Ecto neural progenitor cell (in vitro differentiated cells): ENCODE measurements at regions not wholly inside any gene's neighbourhood (a gene's known extent, or its start where the extent isn't known, plus 50 kb on each side); places are given as distances from the start of the nearest gene placed in this dataset.

ENCODE experiments used
- DNase-seq: peaks from one replicate; pipeline ENCODE4 v3.0.0-alpha.2; 2018; ENCODE audit warnings: low spot score

DNA sequence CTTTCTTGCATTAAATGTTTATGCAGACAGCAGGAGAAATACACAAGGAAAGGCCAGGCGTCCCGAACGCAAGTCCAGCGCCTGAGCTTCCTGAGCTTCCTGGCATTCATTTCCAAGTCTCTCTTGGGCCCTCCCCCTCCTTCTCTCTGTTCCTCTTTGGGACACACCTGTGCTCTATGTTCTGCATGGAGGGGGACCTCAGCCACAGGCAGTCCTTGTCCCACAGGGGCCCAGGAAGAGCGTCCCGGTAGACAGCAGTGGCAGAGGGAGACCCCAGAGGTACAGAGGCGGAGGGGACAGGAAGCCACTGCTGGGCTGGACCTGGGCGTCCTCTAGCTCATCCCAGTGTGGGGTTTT lies 221.3 kb downstream of the C9orf50 start:
- DNase-seq: no peak

DNA sequence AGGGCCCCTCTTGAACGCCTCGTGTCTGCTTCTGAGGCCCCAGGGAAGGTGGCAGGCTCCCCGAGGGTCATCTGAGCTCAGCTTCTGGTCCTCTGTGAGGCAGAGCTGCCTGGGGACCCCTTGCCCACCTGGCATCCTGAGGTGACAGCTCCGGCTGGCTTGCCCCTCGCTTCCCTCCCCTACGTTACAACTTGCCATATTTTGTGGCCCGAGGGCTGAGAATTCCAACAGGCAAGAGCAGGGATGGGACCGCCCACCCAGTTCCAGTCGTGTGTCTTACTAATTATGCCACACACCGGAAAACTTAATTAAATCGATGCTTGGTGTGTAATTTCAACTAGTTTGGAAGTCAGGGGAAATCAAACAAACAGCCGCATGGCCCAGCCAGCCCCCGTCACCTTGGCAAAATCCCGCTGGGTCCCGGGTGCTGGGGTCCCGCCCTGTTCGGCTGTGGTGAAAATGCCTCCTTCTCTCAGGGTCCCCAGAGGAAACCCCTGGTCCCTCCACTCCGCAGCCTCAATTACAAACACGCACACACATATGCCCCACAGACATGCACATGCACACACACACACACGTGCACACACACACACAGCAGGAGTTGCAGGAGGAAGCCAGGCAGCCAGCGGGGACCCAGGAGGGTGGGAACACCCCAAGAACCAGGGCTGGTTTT lies 221.0 kb upstream of the IER5L start:
- DNase-seq: peak; percentile 49

DNA sequence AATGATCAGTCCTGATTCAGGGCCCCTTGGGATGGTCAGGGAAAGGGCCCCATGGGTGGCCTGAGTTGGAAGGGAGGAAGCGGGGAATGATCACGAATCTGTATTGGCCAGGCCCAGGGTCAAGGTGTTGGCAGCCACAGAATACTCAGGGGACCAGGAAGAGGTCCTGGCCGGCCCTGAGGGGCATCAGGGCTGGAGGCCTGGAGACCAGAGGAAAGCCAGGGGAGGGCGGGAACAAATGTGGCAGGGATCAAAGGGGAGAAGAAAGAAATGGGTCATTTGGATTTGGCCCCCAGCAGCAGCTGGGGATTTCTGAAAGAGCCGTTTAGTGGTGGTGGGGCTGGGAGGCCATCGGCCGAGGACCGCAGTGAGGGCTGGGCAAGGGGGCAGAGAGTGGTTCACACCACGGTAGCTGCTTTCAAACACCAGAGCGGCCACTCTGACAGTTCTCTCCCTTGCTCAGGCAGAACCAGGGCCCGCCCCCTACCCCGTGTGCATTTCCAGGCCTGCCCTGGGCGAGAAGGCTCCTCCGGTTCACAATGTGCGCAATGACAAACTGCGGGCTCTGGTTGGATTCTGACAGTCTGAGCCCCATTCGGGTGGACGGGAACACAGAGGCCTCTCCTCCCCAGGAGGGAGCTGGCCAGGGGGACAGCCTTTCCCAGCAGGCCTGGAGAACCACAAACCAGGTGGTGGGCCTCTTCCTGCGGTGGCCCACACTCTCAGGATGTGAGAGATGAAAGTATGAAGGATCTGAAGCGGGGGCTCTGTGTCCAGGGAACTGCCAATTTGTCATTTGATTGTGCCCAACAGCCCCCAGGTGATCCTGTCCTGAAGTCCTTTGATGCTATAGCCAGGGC lies 220.3 kb upstream of the IER5L start:
- DNase-seq: no peak

DNA sequence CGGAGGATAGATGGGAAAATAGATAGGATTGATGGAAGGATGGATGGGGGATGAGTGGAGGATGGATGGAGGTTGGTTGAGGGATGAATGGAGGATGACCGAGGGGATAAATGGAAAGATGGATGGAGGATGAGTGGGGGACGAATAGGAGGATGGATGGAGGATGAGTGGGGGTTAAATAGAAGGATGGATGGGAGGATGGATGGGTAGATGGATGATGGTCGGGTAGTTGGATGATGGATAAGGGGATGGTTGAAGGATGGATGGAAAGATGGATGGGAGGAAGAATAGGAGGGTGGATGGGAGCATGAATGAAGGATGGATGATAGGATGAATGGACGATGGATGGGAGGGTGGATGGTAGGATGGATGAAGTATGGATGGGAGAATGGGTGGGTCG lies 219.3 kb upstream of the IER5L start:
- DNase-seq: no peak

DNA sequence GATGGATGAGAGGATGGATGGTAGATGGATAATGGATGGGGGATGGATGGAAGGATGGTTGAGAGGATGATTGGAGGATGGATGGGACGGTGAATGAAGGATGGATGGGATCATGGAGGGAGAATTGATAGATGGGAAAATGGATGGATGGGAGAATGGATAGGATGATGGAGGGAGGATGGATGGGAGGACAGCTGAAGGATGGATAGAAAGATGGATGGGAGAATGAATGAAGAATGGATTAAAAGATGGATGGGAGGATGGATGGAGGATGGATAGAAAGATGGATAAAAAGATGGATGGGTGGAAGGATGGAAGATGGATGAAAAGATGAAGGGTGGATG lies 218.3 kb upstream of the IER5L start:
- DNase-seq: no peak

DNA sequence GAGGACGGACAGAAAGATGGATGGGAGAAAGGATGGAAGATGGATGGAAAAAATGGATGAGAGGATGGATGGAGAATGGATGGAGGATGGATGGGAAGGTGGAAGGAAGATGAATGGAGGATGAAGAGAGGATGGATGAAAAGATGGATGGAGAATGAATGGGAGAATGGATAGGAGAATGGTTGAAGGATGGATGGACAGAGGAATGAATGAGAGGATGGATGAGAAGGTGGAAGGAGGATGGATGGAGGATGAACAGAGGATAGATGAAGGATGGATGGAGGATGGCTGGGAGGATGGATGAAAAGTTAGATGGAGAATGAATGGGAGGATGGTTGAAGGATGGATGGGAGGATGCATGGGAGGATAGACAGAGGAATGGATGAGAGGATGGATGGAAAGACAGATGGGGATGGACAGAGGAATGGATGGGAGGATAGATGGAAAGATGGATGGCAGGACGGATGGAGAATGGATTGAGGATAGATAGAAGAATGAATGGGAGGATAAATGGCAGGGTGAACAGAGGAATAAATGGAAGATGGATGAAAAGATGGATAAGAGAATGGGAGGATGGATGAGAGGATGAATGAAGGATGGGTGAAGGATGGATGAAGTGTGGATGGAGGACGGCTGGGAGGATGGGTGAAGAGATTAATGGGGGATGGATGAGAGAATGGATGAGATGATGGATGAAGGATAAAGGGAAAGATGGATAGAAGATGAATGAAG lies 217.7 kb upstream of the IER5L start:
- DNase-seq: no peak

DNA sequence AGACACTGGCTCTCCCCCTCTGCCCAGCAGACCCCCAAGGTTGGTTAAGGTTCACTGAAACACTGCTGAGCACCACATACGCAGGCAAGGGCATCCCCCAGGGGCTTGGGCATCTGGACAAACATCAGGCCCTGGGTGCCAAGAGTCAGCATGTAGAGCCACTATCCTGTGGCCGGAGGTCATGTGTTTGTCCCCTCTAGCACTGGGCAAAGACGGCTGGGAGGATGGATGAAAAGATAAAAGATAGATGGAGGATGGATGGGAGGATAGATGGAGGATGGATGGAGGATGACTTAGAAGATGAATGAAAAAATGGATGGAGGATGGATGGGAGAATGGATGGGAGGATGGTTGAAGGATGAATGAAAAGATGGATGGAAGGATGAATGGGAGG lies 216.8 kb upstream of the IER5L start:
- no peak for DNase-seq

DNA sequence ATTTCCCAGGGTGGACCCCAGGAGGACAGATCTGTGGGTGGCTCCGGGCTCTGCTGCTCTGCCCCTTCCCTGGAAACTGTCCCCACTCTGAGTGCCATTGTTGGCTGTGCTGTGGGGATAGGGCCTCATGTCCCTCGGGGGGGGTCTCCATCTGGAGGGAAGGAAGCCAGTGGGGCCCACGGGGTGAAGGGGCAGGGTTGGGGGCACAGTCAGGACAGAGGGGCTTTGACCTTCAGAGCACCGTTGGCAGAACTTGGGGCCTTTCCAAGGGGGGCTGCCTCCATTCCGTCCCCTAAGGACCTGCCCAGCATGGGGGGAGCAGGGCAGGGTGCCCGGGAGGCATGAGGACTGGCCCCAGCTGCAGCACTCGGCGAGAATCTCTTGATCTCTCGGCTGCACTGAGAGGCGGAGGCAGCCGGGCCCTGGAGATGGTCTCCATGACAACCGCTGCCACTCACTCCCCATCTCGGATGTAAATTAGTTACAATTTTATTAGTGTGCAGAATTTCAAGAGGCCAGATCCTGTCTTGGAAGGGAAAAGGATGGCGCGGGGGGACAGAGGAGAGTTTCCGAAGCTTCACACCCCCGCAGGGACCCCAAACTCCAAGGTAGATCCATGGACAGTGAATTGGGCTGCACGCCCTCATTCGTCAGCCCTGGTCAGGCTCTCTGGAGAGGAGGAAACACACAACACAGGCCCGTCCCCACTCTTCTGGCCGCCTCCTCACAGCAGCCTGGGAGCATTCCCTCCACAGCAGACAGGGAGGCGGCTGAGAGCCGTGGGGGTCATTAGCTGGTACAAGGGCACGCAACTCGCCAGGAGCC lies 216.2 kb upstream of the IER5L start:
- DNase-seq: peak; percentile 52

DNA sequence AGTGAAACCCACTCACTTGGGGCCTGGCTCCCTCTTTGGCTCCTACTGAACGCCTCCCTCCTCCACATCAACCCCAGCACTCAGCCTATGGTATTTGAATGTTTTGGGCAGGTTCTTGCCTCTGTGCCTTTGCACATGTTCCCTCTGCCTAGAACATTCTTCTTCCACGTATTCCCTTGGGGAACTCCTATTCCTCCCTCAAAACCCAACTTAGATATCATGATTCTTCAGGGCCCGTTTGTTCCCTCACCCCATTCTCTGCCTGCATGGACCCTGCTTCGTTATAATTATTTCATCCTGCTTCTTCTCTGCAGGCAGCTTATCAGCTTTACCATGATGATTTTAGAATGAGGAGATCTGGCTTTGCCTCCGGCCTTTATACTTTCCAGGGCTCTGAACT lies 215.0 kb upstream of the IER5L start:
- DNase-seq: peak; percentile 24

DNA sequence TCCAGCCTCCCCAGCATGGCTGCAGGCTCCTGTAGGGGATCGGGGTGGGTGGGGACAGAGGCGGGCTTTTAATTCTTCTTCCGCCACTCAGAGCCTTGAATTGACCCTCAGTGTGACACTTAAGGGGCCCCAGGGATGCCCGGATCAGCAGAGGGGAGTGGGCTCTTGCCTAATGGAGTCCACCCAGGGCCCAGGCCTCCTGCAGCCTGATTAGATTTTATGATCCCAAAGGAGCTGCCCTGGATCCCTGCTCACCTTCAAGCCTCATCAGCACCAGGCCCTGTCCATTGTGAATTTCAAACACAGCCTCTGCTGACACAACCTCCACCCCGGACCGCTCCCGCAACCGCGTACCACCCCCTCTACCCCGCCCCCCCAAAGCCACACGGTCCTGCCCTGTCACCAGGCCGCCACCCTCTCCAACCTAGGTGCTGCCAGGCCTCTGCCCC lies 214.1 kb upstream of the IER5L start:
- peak; percentile 49 for DNase-seq

DNA sequence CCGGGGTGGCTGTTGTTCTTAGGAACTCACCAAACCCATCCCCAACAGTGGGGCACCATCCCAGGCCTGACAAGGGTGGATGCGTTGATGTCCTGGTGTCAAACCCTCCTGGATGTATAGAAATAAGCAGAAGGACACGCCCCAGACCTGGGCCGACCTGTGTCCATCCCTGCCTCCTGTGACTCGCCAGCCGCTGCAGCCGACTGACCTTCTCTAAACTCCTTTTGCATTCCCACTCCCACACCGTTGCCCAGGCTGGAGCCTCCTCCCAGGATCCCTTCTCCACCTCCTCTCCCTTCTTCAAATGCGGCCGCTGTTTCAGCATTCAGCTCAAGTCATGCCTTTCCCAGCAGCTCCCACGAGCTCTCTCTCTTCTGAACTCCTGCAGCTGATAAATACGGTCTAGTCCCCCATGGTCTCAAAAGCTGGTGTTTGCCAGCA lies 213.2 kb upstream of the IER5L start:
- peak; percentile 44 for DNase-seq

DNA sequence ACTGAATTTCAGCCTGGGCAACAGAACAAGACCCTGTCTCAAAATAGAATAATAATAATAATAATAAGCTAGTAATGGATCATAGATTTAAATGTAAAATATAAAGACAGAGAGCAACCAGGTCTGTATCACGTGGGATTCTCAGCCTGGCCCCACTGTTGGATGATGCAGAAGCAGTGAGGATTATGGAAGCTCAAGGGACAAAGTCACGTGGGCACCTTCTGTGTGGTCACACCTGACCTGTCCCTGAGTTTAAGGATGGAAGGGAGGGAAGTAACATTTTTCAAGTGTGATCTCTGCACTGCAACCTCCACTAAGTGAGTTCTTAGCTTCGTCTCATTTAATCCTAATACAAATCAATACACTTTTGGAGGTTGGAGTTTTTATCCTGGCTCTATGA lies 212.5 kb upstream of the IER5L start:
- no peak for DNase-seq

DNA sequence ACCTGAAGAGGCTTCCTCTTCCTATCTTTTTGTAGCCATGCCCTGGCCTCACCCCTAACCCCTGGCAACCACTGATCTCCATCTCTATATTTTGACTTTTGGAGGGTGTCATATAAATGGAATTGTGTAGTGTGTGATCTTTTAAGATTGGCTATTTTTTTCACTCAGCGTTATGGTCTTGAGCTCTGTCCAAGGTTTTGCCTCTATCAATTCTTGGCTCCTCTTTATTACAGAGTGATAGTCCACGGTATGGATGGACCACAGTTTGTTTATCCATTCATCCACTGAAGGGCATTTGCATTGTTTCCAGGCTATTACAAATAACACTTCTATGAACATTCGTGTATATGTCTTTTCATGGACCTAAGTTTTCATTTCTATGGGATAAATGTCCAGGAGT lies 209.8 kb upstream of the IER5L start:
- no peak for DNase-seq

DNA sequence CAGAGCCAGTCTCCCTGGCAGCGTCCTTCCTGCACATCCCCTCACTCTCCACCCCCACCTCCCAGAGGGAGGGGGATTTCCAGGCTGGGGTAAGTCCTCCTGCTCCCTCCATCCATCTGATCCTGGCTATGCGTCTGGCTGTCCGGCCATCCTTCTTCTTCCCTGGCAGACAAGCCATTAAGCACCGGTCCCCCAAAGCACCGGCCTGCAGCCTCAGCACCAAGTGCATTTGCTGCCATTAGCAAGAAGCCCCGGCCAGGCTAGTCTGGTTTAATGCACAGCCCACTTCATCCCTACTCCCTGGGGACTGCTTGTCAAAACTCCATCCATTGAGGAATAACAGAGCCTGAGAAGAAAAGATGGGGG lies 208.7 kb upstream of the IER5L start:
- DNase-seq: peak; percentile 38

DNA sequence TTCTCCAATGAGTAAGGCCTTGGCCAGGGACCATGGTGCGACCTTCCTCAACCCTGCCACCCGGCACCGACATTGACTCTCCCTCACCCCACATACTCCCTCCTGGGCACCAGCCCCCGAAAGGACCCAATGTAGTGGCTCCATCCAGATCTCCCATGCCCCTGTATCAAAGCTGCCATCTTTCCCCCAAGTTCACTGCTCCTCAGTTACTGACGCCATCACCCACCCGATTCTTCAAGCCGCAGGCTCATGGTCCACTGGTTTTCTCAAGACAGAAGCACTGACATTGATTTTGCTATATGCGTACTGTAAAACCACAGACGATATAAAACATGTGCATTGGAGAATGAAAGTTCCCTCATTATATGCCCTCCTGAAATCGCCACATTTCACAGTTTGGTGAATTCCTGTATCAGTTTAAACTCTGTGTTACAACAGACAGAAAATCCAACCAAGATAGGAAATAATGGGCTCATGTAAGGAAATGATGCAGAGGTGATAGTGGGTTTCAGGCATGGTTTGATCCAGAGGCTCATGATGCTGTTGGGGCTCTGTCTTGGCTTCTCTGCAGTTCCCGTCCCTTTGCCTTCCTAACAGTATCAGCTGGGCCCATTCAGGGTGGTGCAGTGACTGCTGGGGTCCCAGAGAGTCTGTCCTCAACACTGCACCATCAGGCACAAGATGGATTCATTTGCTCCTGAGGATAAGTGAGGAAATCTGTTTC lies 207.3 kb upstream of the IER5L start:
- peak; percentile 30 for DNase-seq

DNA sequence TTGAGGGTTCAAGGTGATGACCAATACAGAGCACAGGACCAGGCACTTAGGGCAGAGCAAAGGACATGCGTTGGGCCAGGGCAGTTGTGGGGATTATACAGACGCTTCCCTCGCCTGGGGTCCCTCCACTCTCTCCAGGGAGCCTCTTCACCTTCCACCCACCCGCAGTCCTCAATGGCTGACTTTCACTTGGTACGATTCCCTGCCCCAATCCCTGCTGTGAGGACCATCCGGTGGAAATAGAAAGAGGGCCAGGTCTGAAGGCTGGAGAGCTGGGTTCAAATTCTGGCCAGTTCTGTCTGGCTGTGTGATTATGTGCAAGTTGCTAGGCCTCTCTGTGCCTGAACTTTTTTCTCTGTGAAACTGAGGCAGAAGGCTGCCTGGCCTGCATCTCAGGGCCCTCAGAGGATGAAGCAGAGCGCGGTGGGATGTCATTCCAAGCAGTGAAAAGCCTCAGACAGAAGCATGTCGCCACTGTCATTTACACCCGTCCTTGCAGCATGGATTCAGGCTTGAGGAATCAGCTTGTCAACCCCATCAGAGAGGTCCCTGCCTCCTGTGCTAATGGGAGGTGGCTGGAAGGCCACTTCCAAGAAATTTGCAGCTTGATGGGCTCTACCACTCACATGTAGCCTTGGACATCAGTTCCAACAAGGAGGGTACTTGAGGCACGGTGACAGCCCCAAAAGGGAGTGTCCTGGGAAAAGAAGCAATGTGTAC lies 206.6 kb upstream of the IER5L start:
- peak; percentile 33 for DNase-seq

DNA sequence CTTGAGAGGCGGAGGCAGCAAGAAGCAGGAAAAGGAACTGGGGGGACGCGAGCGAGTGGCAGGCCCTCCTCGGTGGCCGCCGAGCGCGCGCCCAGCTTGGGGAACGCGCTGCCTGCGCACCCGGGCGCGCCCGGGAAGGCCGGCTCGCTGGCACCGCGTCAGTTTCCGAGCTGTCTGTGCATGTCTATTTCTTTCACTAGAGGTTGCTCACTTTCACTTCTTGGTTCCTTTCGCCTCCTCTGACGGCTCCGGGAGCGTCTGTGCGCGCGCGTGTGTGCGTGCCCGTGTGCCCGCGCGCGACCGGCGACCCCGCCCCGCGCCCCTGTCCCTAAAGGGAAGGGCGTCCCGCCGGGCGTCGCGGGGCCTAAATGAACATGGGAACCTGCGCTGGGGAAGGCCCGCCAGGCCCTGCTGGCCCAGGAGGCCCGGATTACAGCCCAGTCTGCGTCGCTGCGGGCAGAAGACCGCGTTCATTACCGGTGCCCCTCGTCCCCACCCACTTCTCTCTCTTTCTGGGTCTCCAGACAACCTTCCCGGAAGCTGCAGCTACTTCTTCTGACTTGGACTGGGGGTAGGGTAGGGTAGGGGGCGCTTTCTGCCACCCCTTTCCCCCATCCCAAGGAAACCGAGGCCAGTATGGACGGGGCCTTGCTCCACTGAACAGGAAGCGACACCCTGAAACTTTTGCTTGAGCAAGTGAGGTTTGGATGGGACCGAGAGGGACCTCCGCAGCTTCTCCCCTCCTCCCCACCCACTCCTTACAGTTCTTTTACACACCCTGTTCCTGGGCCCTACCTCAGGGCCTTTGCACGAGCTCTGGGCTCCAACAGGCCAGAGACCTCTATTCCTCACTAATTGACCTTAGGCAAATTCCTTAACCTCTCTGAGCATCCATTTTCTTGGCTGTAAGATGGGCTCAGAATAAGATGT lies 205.8 kb upstream of the IER5L start:
- no peak for DNase-seq

DNA sequence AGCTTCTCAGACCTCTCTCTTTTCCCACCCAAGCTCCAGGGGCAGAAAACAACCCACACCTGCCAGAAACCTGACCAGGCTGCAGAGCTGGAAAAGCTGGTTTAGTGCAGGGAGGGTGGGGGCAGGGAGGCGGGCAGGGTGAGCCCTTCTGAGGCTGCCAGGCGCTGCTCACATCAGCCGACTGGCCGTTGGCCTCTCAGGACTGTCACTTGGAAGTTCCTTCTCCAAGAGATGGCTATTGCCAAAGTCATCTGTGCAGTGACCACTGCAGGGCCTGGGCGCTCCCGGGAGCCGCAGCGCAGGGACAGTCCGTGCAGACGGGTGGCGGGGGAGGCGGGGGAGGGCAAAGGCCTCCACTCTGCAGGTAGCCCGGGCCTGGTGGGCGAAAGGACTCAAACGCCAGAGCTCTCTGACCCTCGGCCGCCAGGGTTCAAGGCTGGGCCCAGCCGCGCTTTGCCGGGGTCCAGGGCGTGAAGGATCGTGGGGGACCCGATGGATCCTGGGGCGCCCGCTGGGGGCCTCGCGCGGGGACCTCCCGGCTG lies 205.0 kb upstream of the IER5L start:
- peak; percentile 61 for DNase-seq

DNA sequence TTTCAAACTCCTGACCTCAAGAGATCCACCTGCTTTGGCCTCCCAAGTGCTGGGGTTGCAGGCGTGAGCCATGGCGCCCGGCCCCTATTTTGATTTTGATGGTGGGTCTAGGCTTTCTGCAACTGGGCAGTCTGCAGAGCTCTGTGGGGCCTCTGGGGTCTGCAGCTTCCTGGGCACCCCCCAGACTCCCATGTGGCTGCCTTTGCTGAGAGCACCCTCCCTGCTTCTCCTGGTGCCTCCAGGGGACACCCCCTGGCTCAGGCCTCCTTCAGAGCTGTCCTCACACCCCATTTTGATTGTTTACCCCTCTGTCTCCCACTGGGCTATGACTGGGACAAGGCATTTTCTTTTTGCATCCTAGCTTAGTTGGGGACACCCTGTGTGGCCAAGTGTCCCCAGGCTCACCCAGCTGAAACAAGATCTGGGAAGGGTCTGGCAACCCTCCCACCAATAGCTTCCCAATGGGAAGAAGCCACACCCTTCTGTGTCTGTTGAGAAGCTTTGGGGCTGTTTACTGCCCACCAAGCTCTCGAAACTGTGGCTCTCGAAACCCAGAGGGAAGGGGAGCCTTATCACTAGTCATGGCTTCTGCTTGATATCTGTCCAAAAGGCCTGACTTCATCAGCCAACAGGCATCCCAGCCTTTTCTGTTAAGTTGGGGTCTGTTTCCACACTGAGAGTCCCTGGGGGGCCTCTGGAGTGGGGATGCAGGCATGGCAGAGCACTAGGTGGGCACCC lies 204.4 kb upstream of the IER5L start:
- DNase-seq: peak; percentile 44
